ENCODE measurements at regions not wholly inside any gene's neighbourhood (a gene's known extent, or its start where the extent isn't known, plus 50 kb on each side); places are given as distances from the start of the nearest gene placed in this dataset.

GRCh38 chr4:20538905-20539304 is 161.4 kb upstream of the PACRGL start (continued):
- TF ChIP-seq, protein P1, sequence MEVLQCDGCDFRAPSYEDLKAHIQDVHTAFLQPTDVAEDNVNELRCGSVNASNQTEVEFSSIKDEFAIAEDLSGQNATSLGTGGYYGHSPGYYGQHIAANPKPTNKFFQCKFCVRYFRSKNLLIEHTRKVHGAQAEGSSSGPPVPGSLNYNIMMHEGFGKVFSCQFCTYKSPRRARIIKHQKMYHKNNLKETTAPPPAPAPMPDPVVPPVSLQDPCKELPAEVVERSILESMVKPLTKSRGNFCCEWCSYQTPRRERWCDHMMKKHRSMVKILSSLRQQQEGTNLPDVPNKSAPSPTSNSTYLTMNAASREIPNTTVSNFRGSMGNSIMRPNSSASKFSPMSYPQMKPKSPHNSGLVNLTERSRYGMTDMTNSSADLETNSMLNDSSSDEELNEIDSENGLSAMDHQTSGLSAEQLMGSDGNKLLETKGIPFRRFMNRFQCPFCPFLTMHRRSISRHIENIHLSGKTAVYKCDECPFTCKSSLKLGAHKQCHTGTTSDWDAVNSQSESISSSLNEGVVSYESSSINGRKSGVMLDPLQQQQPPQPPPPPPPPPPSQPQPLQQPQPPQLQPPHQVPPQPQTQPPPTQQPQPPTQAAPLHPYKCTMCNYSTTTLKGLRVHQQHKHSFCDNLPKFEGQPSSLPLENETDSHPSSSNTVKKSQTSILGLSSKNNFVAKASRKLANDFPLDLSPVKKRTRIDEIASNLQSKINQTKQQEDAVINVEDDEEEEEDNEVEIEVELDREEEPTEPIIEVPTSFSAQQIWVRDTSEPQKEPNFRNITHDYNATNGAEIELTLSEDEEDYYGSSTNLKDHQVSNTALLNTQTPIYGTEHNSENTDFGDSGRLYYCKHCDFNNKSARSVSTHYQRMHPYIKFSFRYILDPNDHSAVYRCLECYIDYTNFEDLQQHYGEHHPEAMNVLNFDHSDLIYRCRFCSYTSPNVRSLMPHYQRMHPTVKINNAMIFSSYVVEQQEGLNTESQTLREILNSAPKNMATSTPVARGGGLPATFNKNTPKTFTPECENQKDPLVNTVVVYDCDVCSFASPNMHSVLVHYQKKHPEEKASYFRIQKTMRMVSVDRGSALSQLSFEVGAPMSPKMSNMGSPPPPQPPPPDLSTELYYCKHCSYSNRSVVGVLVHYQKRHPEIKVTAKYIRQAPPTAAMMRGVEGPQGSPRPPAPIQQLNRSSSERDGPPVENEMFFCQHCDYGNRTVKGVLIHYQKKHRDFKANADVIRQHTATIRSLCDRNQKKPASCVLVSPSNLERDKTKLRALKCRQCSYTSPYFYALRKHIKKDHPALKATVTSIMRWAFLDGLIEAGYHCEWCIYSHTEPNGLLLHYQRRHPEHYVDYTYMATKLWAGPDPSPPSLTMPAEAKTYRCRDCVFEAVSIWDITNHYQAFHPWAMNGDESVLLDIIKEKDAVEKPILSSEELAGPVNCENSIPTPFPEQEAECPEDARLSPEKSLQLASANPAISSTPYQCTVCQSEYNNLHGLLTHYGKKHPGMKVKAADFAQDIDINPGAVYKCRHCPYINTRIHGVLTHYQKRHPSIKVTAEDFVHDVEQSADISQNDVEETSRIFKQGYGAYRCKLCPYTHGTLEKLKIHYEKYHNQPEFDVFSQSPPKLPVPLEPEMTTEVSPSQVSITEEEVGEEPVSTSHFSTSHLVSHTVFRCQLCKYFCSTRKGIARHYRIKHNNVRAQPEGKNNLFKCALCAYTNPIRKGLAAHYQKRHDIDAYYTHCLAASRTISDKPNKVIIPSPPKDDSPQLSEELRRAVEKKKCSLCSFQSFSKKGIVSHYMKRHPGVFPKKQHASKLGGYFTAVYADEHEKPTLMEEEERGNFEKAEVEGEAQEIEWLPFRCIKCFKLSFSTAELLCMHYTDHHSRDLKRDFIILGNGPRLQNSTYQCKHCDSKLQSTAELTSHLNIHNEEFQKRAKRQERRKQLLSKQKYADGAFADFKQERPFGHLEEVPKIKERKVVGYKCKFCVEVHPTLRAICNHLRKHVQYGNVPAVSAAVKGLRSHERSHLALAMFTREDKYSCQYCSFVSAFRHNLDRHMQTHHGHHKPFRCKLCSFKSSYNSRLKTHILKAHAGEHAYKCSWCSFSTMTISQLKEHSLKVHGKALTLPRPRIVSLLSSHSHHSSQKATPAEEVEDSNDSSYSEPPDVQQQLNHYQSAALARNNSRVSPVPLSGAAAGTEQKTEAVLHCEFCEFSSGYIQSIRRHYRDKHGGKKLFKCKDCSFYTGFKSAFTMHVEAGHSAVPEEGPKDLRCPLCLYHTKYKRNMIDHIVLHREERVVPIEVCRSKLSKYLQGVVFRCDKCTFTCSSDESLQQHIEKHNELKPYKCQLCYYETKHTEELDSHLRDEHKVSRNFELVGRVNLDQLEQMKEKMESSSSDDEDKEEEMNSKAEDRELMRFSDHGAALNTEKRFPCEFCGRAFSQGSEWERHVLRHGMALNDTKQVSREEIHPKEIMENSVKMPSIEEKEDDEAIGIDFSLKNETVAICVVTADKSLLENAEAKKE (CRISPR knock-in tag; IDR thresholded peaks at IDR 0.05) = no peak
- TF ChIP-seq, protein P2, sequence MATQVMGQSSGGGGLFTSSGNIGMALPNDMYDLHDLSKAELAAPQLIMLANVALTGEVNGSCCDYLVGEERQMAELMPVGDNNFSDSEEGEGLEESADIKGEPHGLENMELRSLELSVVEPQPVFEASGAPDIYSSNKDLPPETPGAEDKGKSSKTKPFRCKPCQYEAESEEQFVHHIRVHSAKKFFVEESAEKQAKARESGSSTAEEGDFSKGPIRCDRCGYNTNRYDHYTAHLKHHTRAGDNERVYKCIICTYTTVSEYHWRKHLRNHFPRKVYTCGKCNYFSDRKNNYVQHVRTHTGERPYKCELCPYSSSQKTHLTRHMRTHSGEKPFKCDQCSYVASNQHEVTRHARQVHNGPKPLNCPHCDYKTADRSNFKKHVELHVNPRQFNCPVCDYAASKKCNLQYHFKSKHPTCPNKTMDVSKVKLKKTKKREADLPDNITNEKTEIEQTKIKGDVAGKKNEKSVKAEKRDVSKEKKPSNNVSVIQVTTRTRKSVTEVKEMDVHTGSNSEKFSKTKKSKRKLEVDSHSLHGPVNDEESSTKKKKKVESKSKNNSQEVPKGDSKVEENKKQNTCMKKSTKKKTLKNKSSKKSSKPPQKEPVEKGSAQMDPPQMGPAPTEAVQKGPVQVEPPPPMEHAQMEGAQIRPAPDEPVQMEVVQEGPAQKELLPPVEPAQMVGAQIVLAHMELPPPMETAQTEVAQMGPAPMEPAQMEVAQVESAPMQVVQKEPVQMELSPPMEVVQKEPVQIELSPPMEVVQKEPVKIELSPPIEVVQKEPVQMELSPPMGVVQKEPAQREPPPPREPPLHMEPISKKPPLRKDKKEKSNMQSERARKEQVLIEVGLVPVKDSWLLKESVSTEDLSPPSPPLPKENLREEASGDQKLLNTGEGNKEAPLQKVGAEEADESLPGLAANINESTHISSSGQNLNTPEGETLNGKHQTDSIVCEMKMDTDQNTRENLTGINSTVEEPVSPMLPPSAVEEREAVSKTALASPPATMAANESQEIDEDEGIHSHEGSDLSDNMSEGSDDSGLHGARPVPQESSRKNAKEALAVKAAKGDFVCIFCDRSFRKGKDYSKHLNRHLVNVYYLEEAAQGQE (IDR thresholded peaks at IDR 0.05; ENCODE audit: unreplicated experiment) = no peak
- TF ChIP-seq CREB1 (CRISPR knock-in tag; IDR thresholded peaks at IDR 0.05; ENCODE audit: low read depth) (no peak), ZNF114 (CRISPR knock-in tag; IDR thresholded peaks at IDR 0.05) (no peak)

- no peaks in the 10 kb centered on the region for H3K79me2 ChIP-seq (replicated peaks; ENCODE audit: insufficient read depth)
- no peak overlapping the region for H3K27ac ChIP-seq (ENCODE audit: low read depth)
- no peaks in the 10 kb centered on the region for H3K36me3 ChIP-seq (ENCODE audit: insufficient read depth)
- H3K27me3 ChIP-seq (ENCODE audit: insufficient read depth) = no peaks in the 10 kb centered on the region
- DNase-seq (ENCODE audit: low spot score) = no peak
- Mint-ChIP-seq H3K4me1 (no peaks in the 10 kb centered on the region), H3K27me3 (ENCODE audit: insufficient read depth, low read depth, poor library complexity) (no peaks in the 10 kb centered on the region), H3K9me3 (no peaks in the 10 kb centered on the region), H3K4me3 (no peak overlapping the region), H3K27ac (no peak overlapping the region), H3K36me3 (ENCODE audit: low read depth) (no peaks in the 10 kb centered on the region)
- no peaks in the 10 kb centered on the region for H3K4me1 ChIP-seq (ENCODE audit: insufficient read depth)
- H3K4me2 ChIP-seq = no peak overlapping the region
- H4K20me1 ChIP-seq (replicated peaks; ENCODE audit: insufficient read depth) = no peaks in the 10 kb centered on the region
- ATAC-seq = no peak
- no peak overlapping the region for H3K4me3 ChIP-seq
- H2AFZ ChIP-seq = no peak overlapping the region
- H3F3A ChIP-seq (replicated peaks; ENCODE audit: low read depth) = no peaks in the 10 kb centered on the region
- no peaks in the 10 kb centered on the region for H3K9me2 ChIP-seq (ENCODE audit: insufficient read depth)
- TF ChIP-seq ZNF114 (CRISPR knock-in tag; IDR thresholded peaks at IDR 0.05) = no peak
- TF ChIP-seq POLR2AphosphoS5 (IDR thresholded peaks at IDR 0.05; ENCODE audit: low read depth) = no peak
- TF ChIP-seq CREB1 (CRISPR knock-in tag; IDR thresholded peaks at IDR 0.05; ENCODE audit: low read depth) = no peak
- TF ChIP-seq, protein P2 (IDR thresholded peaks at IDR 0.05; ENCODE audit: unreplicated experiment) = no peak
- no peak for TF ChIP-seq ZNF331 (CRISPR knock-in tag; IDR thresholded peaks at IDR 0.05; ENCODE audit: low read depth)
- TF ChIP-seq EZH2 (IDR thresholded peaks at IDR 0.05; ENCODE audit: low read depth, unreplicated experiment) = no peak
- no peak for TF ChIP-seq CTCF (conservative IDR thresholded peaks at IDR 0.05; ENCODE audit: low read depth in 2 of 2)
- no peak for TF ChIP-seq EZH2phosphoT487 (IDR thresholded peaks at IDR 0.05; ENCODE audit: unreplicated experiment)
These were observed 157.1 kb upstream of the PACRGL start for GRCh38 chr4:20543131-20543530.

Data from GM23338 (cell line).